GM19455 (cell line): ENCODE measurements at regions not wholly inside any gene's neighbourhood (a gene's known extent, or its start where the extent isn't known, plus 50 kb on each side); places are given as distances from the start of the nearest gene placed in this dataset.
"Not testable (repeated sequence)": the region's sequence is repeated elsewhere in the genome, so short reads cannot be mapped to it uniquely, and the experiment has no call there.

Source experiments
- ATAC-seq: cut with Tn5 transposase; IDR thresholded peaks from one replicate; pipeline ENCODE4 v1.9.1; 2021; ENCODE audit not compliant: unreplicated experiment

DNA sequence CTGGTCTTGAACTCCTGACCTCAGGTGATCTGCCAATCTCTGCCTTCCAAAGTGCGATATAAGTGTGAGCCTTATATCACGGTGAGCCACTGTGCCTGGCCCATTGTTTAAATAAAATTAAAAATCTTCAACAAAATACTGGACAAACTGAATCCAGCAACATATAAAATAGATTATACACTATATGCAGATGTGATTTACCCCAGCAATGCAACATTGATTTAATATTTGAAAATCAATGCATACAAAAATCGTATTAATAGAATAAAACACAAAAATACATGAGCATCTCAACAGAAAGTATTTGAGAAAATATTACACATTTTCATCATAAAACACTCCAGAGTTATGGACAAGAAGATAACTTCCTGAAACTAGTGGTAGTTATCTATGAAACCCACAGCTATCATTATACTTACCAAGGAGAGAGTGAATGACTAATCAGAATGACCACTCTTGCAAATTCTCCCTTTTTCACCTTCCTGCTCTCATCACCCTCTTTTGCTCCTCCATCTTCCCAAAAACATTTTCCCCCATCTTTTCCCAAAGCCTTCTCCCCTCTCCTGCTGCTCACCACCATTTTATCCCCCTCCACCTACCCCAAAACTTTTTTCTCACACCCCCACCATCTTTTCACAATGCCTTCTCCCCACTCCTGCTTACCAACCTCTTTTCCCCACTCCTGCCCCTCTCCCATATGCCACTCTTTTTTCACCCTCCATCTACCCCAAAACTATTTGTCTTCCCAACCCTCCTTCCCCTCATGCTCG is 122.1 kb upstream of the VPREB1 start:
- no peak for ATAC-seq

DNA sequence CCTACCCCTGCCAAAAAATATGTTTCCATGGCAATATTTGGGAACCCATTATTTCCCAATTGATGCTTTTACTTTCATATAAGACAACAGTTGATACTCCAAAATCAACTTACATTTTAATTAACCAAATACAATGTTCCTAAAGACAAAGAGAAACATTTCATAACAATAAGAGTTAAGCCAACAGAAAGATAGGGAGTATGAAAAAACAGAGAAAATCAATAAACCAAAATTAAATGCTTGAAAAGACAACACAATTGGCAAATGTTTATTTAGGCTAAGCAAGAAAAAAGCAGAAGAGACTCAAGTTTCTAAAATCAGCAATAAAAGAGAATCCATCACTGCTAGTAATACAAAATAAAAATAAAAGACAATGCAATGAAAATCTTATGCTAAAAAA is 123.1 kb upstream of the VPREB1 start:
- ATAC-seq: no peak

DNA sequence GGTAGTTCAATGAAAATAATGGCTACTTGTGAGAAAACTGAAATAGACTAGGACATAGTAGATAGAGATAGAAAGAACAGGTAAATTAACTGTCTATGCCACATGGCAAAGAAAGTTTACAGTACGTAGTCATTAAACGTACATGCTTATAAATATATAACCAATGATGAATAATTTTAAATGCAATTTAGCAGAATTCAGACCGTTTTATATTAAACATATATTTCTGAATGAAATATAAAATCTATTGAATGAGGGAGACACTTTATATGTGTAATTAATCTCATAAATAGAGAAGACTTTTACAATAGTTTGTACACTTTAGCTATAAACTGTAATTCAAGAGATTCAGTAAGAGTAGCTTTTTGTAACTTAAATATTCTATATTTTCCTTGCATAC is 124.4 kb upstream of the VPREB1 start:
- no peak for ATAC-seq

DNA sequence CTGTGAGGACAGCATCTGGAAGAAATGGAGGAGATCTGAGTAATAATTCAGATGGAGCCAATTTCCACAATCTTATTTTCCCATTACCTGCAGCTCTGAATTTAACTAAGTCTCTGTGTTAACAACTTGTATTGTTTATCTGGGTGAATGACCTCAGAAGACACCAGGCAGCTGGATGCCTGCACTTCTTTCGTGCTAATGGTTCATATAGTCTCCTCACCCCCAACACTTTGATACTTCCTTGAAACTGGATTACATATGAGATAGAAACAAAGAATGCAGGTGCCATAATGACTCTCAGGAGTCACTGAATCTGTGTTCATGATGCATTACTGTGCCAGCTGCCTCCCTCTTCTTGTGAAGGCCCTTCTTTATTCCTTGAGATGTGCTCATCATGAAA is 125.6 kb upstream of the VPREB1 start:
- no peak for ATAC-seq

DNA sequence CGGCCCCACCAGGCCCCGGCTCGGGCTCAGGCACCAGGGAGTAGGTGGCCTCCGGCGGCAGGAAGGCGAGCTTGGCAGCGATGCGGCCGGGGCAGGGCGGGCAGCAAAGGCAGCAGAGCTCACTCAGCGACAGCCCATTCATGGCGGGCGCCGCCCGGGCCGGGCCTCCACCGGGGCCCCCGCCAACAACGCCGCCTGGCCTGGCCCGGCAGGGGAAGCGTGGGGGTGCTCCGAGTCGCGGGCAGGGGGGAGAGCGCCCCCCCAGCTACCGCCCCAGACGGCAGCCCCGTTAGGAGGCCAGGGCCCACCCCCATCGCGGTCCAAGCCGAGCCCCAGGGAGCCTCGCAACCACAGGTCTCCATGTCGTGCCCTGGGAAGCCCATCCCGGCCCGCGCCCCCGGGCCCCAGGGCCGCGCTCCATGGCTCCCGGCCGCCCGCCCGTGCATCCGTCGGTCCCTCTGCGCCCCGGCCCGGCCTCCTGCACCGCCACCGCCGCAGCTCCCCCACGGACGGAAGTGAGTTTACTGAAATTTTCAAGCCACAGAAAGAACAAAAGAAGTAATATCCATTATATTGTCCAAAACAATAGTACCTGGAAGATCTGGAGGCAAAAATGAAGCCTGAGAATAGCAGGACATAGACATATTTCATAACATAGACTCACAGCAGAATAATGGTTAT is 126.6 kb upstream of the VPREB1 start:
- not testable (repeated sequence) for ATAC-seq

DNA sequence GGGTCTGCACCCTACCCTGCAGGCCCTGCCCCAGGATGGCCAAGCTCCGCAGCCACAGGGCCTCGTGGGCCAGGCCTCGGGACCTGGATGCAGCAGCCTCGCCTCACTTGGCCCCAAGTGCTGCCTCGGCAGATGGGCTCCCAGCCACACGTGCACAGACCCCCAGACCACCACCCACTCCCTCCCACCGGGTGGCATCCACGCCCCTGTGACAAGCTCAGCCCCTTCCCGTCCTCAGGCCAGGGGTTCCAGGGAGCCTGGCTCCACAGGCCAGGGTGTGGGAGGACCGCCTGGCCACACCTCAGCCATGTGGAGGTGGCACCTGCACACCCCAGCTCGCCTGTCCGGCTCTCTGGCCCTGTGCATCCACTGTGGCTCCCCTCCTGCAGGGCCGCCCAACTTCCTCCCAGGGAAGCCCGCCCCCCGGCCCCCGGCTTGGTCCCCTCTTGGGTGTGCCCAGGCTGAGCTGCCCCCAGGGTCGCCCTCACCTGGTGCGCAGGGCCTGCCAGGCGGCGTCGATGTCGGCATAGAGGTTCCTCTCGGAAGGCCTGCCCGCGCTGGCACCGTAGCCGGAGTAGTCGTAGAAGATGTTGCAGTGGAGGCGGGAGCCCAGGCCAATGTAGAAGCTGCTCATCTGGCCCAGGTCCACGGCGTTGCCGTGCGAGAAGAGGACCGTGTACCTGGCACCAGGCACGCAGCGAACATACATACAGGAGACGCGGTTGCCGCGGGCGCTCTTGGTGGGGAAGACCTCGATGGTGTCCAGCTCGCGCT is 127.4 kb upstream of the VPREB1 start:
- not testable (repeated sequence) for ATAC-seq

DNA sequence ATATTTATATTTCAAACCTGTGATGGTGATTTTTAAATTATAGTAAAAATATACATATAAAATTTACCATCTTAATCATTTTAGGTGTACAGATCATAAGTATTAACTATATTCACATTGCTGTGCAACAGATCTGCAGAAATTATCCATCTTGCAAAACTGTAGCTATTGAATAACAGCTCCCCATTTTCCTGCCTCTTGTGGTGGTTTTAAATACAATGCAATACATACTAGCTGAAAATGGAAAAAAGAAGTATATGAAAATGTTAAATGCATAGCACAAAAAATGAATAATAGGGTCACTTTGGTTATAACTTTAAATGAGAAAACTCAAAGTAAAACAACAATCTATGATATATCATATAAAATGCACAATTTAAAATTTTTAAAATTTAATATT is 130.9 kb upstream of the VPREB1 start:
- ATAC-seq: no peak

DNA sequence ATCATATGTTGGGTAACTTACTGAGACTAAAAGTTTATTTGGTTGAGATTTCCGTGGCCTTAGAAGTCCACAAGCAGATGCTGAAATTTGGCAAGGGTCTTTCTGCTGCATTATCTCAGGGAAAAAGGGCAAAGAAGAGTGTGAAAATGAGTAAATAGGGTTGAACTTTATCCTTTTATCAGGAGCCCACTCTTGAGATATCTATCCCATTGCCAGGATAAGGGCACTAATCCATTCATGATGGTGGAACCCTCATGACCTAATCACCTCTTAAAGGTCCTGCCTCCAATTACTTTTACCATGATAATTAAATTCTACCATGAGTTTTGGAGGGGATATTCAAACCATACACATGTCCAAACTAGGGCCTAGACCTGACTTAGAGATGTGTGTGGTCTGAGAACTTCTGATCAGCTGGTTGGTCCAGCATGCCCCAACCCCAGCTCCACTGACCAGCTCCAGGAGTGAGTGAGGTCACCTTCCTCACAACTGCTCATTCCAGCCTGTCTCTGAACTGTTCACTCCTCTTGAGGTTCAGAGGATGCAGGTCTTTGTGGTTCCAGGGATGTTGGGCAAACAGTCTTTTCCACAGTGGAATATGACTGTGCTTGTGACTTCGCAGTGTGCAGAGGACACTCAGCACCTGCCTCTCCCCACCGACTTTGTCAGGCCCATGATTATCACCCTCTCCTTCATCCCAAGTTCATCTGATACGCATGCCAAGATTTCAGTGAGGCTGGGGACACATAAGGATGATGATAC is 130.1 kb upstream of the TOP3B start:
- ATAC-seq: no peak

DNA sequence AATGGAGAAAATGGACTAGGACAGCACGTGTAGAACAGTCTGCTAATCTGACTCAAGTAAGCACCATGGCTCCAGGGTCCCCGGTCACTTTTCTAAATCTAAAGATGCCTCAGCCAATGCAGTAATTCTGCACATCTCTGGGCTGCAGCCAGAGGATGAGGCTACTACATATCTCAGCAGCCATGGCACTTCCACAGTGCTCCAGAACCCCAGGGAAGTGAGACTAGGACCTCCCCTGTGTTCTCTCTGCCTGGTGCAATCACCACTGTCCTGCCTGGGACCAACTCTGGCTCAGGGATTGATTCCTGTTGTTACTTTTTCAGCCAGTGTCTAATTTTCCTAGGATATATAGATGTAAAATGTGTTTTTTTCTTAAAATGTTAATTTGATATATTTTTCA is 129.4 kb upstream of the TOP3B start:
- no peak for ATAC-seq

DNA sequence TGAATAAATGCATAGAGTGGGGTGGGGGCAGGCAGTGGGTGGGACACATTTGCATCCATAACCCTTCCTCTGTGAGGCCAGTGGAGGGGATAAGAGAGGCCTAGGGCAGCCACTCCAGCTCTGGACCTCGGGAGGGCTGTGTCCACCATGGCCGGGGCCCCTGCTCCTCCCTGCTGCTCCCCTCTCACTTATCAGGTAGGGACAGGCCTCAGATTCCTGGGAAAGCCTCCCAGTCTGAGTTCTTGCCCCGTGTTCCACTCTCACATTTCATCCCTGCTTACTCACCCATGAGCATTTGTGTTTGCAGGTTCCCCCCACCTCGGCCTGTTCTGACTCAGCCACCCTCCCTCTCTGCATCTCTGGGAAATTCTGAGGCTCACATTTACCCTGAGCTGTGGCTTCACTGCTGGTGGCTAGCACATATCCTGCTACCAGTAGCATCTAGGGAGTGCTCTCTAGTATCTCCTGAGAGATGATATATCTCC is 128.7 kb upstream of the TOP3B start:
- no peak for ATAC-seq

DNA sequence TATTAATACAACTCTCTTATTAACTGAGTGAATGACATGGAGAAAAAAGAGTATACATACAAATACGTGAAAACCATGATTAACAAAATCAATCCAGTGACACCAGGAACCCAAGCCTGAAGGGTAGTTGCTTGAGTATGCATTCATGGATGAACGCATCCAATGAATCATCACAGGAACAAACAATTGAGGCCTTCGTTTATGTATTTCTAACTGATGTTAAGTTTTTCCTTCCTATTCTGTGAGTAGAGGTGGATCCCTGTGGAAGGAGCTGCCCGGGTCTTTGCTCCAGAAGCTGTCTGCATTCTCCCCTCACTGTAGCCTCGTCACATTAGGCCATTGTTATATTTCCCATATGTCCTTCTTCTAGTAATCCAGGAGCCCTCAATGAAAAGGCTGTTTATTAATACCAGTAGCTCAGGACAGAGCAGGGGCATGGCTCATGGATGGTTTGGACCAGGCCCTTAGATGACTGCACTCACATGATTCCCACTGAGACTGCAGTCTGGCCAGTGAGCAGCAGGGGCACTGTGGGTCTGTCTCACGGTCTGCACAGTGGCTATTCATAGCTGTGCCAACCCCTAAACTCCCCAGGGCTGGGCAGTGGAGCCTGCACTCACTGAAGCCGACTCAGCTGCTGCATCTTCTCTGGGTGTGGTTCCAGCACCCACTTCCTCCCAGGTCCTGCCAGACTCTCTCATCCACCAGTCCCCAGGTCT is 128.1 kb upstream of the TOP3B start:
- ATAC-seq: no peak

DNA sequence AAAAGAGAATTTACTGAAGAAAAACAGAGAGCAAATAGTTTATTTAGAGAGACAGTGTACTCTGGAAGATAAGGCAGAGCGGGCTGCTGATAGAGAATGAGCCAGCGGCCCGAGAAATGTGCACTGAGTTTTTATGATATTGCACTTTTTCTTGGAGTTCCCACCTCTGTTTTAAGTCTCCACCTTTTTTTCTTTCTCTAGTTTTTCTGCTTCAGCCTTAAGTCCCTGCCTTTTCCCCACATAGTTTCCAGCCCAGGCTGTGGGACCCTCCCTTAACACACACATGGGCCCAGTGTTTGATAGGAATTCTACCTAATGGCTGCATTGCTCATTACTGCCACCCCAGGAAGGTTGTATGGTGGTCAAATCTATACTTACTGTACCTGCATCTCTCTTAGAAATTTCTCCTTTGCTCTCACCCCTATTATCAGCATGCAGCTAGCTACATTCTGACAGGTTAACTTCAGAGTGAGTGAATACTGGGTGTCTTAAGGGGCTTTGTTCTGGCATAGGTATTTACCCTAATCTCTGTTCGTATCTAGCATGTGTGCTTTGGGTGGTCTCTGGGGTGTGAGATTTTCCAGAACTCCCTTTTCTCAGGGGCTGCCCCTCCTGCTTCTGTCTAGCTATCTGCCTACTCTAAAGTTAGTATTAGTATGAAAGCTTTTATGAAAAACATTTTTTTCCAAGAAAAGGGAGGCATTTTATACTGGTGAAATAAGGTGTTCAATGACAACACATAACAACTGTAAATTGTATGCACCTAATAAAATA is 127.3 kb upstream of the TOP3B start:
- ATAC-seq: no peak

DNA sequence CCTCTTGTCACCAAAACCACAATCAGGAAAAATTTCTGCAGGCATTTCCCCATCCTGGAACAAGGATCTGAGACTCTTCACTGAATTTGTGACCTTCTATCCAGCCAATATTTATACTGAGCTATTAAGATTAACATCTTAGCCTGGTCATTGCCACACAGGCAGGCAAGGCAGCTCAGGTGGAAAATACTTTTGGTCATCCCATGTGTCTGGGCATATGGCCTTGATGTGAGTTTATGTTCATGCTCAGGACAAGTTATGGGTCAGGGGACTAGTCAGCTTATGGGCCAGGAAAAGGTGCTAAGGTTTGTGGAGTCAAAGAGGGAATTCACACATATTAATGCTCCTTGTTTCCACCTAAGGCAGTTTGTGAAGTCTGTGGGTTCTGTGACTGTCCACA is 124.3 kb upstream of the TOP3B start:
- ATAC-seq: no peak

DNA sequence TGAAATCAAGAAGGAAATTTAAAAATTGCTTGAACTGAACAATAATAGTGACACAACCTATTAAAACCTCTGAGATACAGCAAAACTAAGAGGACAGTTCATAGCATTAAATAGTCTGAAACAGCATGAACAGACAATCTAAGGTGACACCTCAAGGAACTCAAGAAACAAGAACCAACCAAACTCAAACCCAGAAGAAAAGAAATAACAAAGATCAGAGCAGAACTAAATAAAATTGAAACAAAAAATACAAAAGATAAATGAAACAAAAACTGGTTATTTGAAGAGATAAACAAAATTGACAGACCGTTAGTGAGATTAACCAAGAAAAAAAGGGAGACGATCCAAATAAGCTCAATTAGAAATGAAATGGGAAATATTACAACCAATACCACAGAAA is 122.8 kb upstream of the TOP3B start:
- ATAC-seq: no peak

DNA sequence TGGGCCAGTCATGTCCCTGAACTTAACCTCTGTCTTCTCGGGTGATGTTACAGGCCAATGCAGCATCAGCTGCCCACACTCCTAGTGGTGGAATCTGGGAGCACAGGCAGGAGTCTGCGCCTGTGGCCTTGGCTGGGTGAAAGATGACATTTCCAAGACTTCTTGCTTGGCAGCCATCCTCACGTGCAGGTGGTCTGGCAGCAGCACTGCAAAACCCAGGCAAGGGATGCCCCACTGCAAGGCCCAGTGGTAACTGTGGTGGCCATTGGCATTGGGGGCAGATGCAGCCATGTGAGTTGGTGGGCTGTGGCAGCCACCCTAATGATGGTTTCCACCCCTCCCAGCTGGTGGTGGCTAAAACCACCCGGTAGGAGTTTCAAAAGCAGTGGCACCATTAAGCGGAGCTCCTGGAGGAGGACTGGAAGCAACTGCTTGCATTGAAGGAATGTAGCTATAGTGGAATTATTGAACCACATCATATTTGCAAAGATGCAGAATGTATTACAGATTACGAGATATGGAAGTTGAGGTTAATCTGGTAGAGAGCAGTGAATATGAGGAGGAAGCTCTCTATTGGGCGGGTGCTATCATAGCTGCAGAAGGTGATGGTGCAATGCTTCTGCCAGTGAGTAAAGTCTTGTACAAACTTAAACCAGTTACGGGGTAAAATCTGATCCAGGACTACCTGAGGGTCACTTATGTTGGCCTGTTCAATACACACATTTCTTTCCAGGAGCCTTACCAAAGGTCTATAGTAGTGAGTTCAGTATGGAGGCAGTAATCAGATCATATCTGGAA is 120.7 kb upstream of the TOP3B start:
- no peak for ATAC-seq

DNA sequence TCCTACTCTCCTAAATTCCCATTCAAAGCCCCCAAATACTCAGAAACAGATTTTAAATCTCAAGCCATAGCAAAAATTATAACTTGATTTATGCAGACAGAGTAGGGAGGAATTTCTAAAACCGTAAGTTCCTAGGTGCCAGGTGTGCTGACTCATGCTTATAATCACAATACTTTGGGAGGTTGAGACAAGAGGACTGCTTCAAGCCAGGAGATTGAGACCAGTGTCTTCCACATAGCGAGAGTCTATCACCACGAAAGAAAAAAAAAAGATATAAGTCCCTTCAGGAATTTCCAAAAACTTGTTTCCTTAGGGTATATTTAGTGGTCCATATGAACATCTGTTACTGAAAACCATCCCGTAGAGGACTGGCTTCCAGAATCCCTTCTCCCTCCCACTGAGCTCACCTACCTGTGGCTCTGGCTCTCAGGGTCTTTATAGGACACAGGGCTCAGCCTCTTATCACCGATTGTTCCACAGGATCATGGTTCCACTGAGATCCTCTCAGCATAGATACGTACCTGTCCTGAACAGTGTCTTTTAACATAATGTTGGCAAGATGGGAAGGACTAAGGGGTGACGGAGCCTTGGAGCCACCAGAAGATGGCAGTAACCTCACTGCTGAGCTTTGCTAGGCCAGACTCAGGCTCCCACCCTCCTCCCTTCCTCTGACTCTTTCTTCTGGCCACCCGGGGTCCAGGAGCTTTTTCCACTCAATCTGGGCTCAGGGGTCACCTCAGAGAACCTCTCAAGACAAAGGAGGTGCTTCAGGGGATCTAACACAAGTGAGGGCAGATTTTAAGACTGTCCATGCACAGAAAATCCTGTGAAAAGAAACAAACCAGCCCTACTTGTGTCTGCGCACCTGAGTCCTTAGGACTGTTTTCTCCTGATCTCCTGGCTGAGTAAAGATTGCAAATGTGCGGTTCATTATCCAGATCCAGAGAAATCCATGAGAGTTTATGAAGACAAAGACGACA is 117.5 kb upstream of the TOP3B start:
- ATAC-seq: no peak

DNA sequence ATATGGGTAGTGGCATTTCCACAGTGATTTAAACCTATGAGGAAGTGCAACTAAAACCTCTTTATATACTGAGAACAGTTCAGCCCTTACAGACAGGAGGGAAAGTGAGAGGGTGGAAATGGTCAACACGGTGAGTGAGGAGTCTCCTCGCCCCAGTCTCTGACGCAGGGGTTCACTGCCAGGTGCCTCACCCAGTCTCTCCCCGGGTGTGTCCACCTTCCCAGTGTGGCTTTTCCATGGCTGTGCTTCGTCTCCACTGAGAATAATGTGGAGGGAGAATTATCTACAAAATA is 116.6 kb upstream of the TOP3B start:
- no peak for ATAC-seq
